ENCODE measurements at regions not wholly inside any gene's neighbourhood (a gene's known extent, or its start where the extent isn't known, plus 50 kb on each side); places are given as distances from the start of the nearest gene placed in this dataset.

DNA sequence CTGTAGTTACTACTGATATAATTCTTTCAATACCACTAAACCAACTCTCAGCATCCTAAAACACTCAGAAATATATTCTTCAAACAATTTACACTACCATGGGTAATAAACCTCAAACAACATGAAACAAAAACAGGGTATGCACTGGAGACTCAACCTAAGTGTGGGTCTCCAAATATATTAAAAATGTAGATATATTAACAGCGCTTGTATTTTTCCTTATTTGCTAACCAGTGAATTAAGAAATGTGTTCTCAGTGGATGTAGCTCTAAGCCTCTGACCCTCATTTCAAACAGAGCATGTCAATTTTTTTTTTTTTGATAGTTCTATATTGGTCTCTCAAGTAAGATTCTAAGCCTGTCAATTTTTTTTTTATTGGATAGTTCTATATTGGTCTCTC is 778.5 kb upstream of the CDH10 start:
- H3K36me3 ChIP-seq (ENCODE audit: control insufficient read depth, insufficient read depth, low read length) = no peaks in the 10 kb centered on the region
- DNase-seq (ENCODE audit: low read depth in 2 of 2) = no peak
- H3K4me2 ChIP-seq (ENCODE audit: extremely low read depth, insufficient read depth, low read length) = no peak overlapping the region
- H4K20me1 ChIP-seq (ENCODE audit: control insufficient read depth, extremely low read depth, insufficient read depth, low read length) = no peaks in the 10 kb centered on the region
- H3K79me2 ChIP-seq (ENCODE audit: control insufficient read depth, insufficient read depth, low read length) = no peaks in the 10 kb centered on the region
- no peaks in the 10 kb centered on the region for H3K27me3 ChIP-seq (ENCODE audit: control insufficient read depth, insufficient read depth, low read length)
- H3K27ac ChIP-seq (ENCODE audit: insufficient read depth, low read length) = no peak overlapping the region
- H3K9ac ChIP-seq (ENCODE audit: insufficient read depth, low read length) = no peak overlapping the region
- H3K9me3 ChIP-seq (ENCODE audit: control insufficient read depth, insufficient read depth, low read depth, low read length) = no peaks in the 10 kb centered on the region
- no peaks in the 10 kb centered on the region for H3K4me1 ChIP-seq (ENCODE audit: control insufficient read depth, extremely low read depth, insufficient read depth, low read length)
- no peak overlapping the region for H3K4me3 ChIP-seq (replicated peaks in 1 of 4; ENCODE audit: control extremely low read depth in 1 of 4, insufficient read depth in 1 of 4, low read depth in 3 of 4, low read length in 4 of 4)
- no peak overlapping the region for H2AFZ ChIP-seq (ENCODE audit: low read length)
- TF ChIP-seq, protein P1, sequence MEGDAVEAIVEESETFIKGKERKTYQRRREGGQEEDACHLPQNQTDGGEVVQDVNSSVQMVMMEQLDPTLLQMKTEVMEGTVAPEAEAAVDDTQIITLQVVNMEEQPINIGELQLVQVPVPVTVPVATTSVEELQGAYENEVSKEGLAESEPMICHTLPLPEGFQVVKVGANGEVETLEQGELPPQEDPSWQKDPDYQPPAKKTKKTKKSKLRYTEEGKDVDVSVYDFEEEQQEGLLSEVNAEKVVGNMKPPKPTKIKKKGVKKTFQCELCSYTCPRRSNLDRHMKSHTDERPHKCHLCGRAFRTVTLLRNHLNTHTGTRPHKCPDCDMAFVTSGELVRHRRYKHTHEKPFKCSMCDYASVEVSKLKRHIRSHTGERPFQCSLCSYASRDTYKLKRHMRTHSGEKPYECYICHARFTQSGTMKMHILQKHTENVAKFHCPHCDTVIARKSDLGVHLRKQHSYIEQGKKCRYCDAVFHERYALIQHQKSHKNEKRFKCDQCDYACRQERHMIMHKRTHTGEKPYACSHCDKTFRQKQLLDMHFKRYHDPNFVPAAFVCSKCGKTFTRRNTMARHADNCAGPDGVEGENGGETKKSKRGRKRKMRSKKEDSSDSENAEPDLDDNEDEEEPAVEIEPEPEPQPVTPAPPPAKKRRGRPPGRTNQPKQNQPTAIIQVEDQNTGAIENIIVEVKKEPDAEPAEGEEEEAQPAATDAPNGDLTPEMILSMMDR (conservative IDR thresholded peaks at IDR 0.05 in 1 of 2, IDR thresholded peaks at IDR 0.05 in 1 of 2; ENCODE audit: low read depth in 1 of 2, low read length in 2 of 2) = no peak
- TF ChIP-seq EZH2 (IDR thresholded peaks at IDR 0.05; ENCODE audit: low read length, missing control alignments) = no peak

DNA sequence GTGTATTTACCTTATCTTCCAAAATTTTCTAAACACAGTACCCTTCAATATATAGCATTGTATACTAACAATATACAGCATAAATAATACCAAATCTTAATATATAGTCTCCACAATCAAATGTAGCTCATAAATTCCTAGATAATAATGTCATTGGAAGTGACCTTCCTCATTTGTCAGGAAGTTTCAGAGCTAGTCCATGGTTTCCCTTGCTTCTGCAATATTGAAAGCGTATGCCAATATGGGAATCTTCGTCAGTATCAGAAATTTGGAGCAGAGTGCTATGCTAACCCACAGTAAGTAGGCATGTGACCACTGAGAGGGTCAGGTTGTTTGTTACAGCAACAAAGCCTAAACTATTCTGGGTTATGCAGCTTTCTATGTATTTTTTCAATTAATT is 774.9 kb upstream of the CDH10 start:
- Histone ChIP-seq H3K27me3 (ENCODE audit: control insufficient read depth, insufficient read depth, low read length) (no peaks in the 10 kb centered on the region), H3K27ac (ENCODE audit: insufficient read depth, low read length) (no peak overlapping the region), H3K4me3 (replicated peaks in 1 of 4; ENCODE audit: control extremely low read depth in 1 of 4, insufficient read depth in 1 of 4, low read depth in 3 of 4, low read length in 4 of 4) (no peak overlapping the region), H3K9ac (ENCODE audit: insufficient read depth, low read length) (no peak overlapping the region), H2AFZ (ENCODE audit: low read length) (no peak overlapping the region), H4K20me1 (ENCODE audit: control insufficient read depth, extremely low read depth, insufficient read depth, low read length) (no peaks in the 10 kb centered on the region), H3K4me2 (ENCODE audit: extremely low read depth, insufficient read depth, low read length) (no peak overlapping the region), H3K79me2 (ENCODE audit: control insufficient read depth, insufficient read depth, low read length) (no peaks in the 10 kb centered on the region), H3K9me3 (ENCODE audit: control insufficient read depth, insufficient read depth, low read depth, low read length) (no peaks in the 10 kb centered on the region), H3K36me3 (ENCODE audit: control insufficient read depth, insufficient read depth, low read length) (no peaks in the 10 kb centered on the region), H3K4me1 (ENCODE audit: control insufficient read depth, extremely low read depth, insufficient read depth, low read length) (no peaks in the 10 kb centered on the region)
- DNase-seq (ENCODE audit: low read depth in 2 of 2) = no peak
- TF ChIP-seq, protein P1 (conservative IDR thresholded peaks at IDR 0.05 in 1 of 2, IDR thresholded peaks at IDR 0.05 in 1 of 2; ENCODE audit: low read depth in 1 of 2, low read length in 2 of 2) = no peak
- TF ChIP-seq EZH2 (IDR thresholded peaks at IDR 0.05; ENCODE audit: low read length, missing control alignments) = no peak

DNA sequence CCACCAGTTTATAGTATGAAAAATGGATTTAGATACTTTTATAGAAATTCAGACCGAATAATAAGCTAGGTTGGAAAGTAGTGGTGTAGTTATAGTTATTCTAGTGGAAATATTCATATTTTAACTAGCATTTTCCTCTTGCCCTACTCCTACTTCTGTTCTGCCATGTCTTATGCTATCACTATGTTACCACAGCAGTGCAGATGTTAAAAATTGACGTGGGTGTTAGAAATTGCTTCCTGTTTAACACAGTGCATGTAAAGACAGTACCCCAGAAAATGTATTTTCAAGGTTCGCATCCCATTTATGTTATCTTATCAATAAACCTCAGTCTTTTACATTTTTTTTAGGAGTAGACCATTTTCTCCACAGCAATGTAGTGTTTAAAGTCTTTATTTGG is 774.2 kb upstream of the CDH10 start:
- H3K4me3 ChIP-seq (replicated peaks in 1 of 4; ENCODE audit: control extremely low read depth in 1 of 4, insufficient read depth in 1 of 4, low read depth in 3 of 4, low read length in 4 of 4) = no peak overlapping the region
- no peak overlapping the region for H3K27ac ChIP-seq (ENCODE audit: insufficient read depth, low read length)
- no peaks in the 10 kb centered on the region for H3K27me3 ChIP-seq (ENCODE audit: control insufficient read depth, insufficient read depth, low read length)
- DNase-seq (ENCODE audit: low read depth in 2 of 2) = no peak
- H3K36me3 ChIP-seq (ENCODE audit: control insufficient read depth, insufficient read depth, low read length) = no peaks in the 10 kb centered on the region
- no peak overlapping the region for H2AFZ ChIP-seq (ENCODE audit: low read length)
- H3K9ac ChIP-seq (ENCODE audit: insufficient read depth, low read length) = no peak overlapping the region
- H3K79me2 ChIP-seq (ENCODE audit: control insufficient read depth, insufficient read depth, low read length) = no peaks in the 10 kb centered on the region
- no peak overlapping the region for H3K4me2 ChIP-seq (ENCODE audit: extremely low read depth, insufficient read depth, low read length)
- no peaks in the 10 kb centered on the region for H4K20me1 ChIP-seq (ENCODE audit: control insufficient read depth, extremely low read depth, insufficient read depth, low read length)
- no peaks in the 10 kb centered on the region for H3K4me1 ChIP-seq (ENCODE audit: control insufficient read depth, extremely low read depth, insufficient read depth, low read length)
- TF ChIP-seq EZH2 (IDR thresholded peaks at IDR 0.05; ENCODE audit: low read length, missing control alignments) = no peak
- TF ChIP-seq, protein P1 (conservative IDR thresholded peaks at IDR 0.05 in 1 of 2, IDR thresholded peaks at IDR 0.05 in 1 of 2; ENCODE audit: low read depth in 1 of 2, low read length in 2 of 2) = no peak
- H3K9me3 ChIP-seq (ENCODE audit: control insufficient read depth, insufficient read depth, low read depth, low read length) = no peaks in the 10 kb centered on the region

Measured in fibroblast of lung (primary cell).